ENCODE measurements at regions not wholly inside any gene's neighbourhood (a gene's known extent, or its start where the extent isn't known, plus 50 kb on each side); places are given as distances from the start of the nearest gene placed in this dataset.

GRCh38 chr1:229186373-229187056 is 84.4 kb upstream of the RAB4A start:
- Histone ChIP-seq H3K9me3 (ENCODE audit: low read depth, low read length) (no peaks in the 10 kb centered on the region), H3K79me2 (ENCODE audit: insufficient read depth, low read length) (no peaks in the 10 kb centered on the region), H2AFZ (ENCODE audit: low read length) (no peak overlapping the region), H3K27ac (ENCODE audit: low read depth, low read length) (no peak overlapping the region), H3K4me2 (ENCODE audit: insufficient read depth, low read length) (no peak overlapping the region), H3K4me1 (ENCODE audit: insufficient read depth, low read length) (peaks cover 8% of the 10 kb centered on the region), H3K27me3 (ENCODE audit: insufficient read depth, low read length) (no peaks in the 10 kb centered on the region), H3K36me3 (ENCODE audit: insufficient read depth, low read length) (no peaks in the 10 kb centered on the region), H4K20me1 (ENCODE audit: insufficient read depth, low read length) (no peaks in the 10 kb centered on the region), H3K4me3 (ENCODE audit: insufficient read depth, low read length) (no peak overlapping the region)
- no peak for TF ChIP-seq CTCF (IDR thresholded peaks at IDR 0.05; ENCODE audit: extremely low read depth, low read depth, low read length)
- no peak for DNase-seq (ENCODE audit: insufficient read length, low spot score, missing footprints)

DNA sequence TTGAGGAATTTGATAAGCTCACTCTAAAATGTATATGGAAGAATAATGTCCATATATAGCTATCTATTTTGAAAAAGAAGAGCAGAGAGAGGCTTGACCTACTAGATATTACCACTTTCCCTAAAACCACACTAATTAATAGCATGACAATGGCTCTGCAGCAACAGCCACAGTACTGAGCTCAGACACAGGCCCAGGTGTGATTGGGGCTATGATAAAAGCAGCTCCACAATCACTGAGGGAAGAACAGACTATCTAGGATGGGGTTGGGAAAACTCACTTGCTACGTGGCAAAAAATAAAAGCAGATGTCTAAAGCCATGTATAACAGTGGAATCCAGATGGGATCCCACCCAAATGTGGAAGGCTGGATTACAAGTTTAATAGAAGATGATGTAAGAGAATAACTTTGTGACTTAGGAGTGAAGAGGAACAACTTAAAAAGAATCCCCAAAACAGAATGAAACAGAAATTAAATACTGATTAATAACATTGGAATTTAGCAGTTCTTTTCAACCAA is 80.8 kb upstream of the RAB4A start:
- no peak overlapping the region for H2AFZ ChIP-seq (ENCODE audit: low read length)
- no peaks in the 10 kb centered on the region for H3K9me3 ChIP-seq (ENCODE audit: low read depth, low read length)
- no peak for TF ChIP-seq CTCF (IDR thresholded peaks at IDR 0.05; ENCODE audit: extremely low read depth, low read depth, low read length)
- no peaks in the 10 kb centered on the region for H3K36me3 ChIP-seq (ENCODE audit: insufficient read depth, low read length)
- H3K4me1 ChIP-seq (ENCODE audit: insufficient read depth, low read length): peaks cover 17% of the 10 kb centered on the region
- DNase-seq (ENCODE audit: insufficient read length, low spot score, missing footprints): no peak
- no peaks in the 10 kb centered on the region for H3K27me3 ChIP-seq (ENCODE audit: insufficient read depth, low read length)
- no peaks in the 10 kb centered on the region for H3K79me2 ChIP-seq (ENCODE audit: insufficient read depth, low read length)
- H3K4me3 ChIP-seq (ENCODE audit: insufficient read depth, low read length): no peak overlapping the region
- no peak overlapping the region for H3K27ac ChIP-seq (ENCODE audit: low read depth, low read length)
- H3K4me2 ChIP-seq (ENCODE audit: insufficient read depth, low read length): no peak overlapping the region
- no peaks in the 10 kb centered on the region for H4K20me1 ChIP-seq (ENCODE audit: insufficient read depth, low read length)

DNA sequence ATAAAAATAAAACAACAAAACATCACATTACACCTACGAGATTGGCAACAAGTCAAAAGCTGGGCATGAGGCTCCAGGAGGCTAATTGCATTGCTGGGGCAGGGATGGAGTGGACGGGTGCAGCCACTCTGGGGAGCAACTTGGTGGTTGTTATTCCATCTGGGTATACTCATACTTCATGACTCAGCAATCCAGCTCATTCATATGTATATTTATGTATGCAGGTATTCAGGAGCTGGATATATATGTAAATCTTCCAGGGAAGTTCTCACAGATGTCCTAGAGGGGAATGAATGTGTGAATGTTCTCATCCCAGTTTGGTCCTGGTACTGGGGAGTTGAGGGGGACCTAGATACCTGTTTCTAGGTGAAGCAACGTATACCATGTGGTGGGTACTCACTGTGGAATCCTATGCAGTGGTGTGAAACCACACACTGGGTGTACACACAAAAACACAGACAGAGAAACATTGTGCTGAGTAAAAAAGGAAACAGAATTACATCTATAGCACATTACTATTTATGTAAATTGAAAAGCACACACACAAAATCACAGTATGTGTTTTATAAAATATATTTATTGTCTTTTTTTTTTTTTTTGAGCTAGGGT is 79.7 kb upstream of the RAB4A start:
- Histone ChIP-seq H3K27me3 (ENCODE audit: insufficient read depth, low read length) (no peaks in the 10 kb centered on the region), H4K20me1 (ENCODE audit: insufficient read depth, low read length) (no peaks in the 10 kb centered on the region), H3K4me2 (ENCODE audit: insufficient read depth, low read length) (no peak overlapping the region), H3K4me1 (ENCODE audit: insufficient read depth, low read length) (peaks cover 17% of the 10 kb centered on the region), H3K4me3 (ENCODE audit: insufficient read depth, low read length) (no peak overlapping the region), H3K79me2 (ENCODE audit: insufficient read depth, low read length) (no peaks in the 10 kb centered on the region), H3K9me3 (ENCODE audit: low read depth, low read length) (no peaks in the 10 kb centered on the region), H3K27ac (ENCODE audit: low read depth, low read length) (no peak overlapping the region), H2AFZ (ENCODE audit: low read length) (no peak overlapping the region), H3K36me3 (ENCODE audit: insufficient read depth, low read length) (no peaks in the 10 kb centered on the region)
- TF ChIP-seq CTCF (IDR thresholded peaks at IDR 0.05; ENCODE audit: extremely low read depth, low read depth, low read length): no peak
- peak; percentile 46 for DNase-seq (ENCODE audit: insufficient read length, low spot score, missing footprints)

DNA sequence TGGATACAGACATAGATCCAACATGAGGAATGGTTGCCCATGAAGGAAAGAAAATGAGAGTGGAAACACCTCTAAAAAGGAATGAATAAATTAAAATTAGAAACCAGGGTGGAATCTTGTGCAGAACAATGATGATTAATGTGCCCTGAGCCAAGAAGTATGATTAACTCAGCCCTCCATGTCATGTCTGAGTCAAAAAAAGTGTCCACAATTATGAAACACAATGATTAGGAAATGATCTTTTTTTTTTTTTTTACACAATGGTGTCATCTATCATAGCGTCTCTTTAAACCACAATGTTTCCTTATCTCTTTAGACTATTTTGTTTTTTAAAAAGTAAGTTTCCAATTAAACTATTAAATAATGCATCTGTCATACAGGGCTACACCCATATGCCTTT is 78.9 kb upstream of the RAB4A start:
- Histone ChIP-seq H3K79me2 (ENCODE audit: insufficient read depth, low read length) (no peaks in the 10 kb centered on the region), H3K36me3 (ENCODE audit: insufficient read depth, low read length) (no peaks in the 10 kb centered on the region), H3K4me3 (ENCODE audit: insufficient read depth, low read length) (no peak overlapping the region), H4K20me1 (ENCODE audit: insufficient read depth, low read length) (no peaks in the 10 kb centered on the region), H3K4me2 (ENCODE audit: insufficient read depth, low read length) (no peak overlapping the region), H3K27ac (ENCODE audit: low read depth, low read length) (no peak overlapping the region), H3K9me3 (ENCODE audit: low read depth, low read length) (no peaks in the 10 kb centered on the region), H3K4me1 (ENCODE audit: insufficient read depth, low read length) (peaks cover 22% of the 10 kb centered on the region), H2AFZ (ENCODE audit: low read length) (no peak overlapping the region), H3K27me3 (ENCODE audit: insufficient read depth, low read length) (no peaks in the 10 kb centered on the region)
- no peak for TF ChIP-seq CTCF (IDR thresholded peaks at IDR 0.05; ENCODE audit: extremely low read depth, low read depth, low read length)
- DNase-seq (ENCODE audit: insufficient read length, low spot score, missing footprints): peak; percentile 63
